PC-3 (cell line): ENCODE measurements at regions not wholly inside any gene's neighbourhood (a gene's known extent, or its start where the extent isn't known, plus 50 kb on each side); places are given as distances from the start of the nearest gene placed in this dataset.

Experiments used
- EZH2phosphoT487 ChIP-seq: fragments of 300-600 bp; sonication (generic); IDR thresholded peaks from 2 replicates; pipeline ENCODE4 v1.6.1; 2018; ENCODE audit warnings: mild to moderate bottlenecking, antibody characterized with exemption, low read length, borderline replicate concordance
- TF ChIP-seq, protein P1 (sequence below): fragments of 300-600 bp; sonication (generic); conservative IDR thresholded peaks from 2 replicates; pipeline ENCODE4 v1.5.1; 2017; ENCODE audit warnings: antibody characterized with exemption, low read depth, mild to moderate bottlenecking, low read length

DNA sequence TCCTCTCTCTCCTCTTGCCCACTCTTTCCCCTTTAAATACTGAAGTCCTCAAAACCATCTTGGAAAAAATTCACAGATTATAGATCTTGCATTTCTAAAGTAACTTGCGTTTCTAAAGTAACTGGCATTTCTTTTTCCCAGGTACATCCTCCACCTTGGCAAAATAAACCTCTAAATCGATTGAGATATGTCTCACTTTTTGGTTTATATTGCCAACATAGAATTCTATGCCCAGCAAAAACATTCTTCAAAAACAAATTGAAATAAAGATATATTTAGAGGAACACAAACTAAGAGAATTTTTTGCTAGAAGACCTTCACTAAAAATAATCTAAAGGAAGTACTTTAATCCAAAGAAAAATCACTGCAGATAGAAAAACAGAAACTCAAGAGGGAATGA, 122.5 kb upstream of the RBMS1 start:
- TF ChIP-seq, protein P1, sequence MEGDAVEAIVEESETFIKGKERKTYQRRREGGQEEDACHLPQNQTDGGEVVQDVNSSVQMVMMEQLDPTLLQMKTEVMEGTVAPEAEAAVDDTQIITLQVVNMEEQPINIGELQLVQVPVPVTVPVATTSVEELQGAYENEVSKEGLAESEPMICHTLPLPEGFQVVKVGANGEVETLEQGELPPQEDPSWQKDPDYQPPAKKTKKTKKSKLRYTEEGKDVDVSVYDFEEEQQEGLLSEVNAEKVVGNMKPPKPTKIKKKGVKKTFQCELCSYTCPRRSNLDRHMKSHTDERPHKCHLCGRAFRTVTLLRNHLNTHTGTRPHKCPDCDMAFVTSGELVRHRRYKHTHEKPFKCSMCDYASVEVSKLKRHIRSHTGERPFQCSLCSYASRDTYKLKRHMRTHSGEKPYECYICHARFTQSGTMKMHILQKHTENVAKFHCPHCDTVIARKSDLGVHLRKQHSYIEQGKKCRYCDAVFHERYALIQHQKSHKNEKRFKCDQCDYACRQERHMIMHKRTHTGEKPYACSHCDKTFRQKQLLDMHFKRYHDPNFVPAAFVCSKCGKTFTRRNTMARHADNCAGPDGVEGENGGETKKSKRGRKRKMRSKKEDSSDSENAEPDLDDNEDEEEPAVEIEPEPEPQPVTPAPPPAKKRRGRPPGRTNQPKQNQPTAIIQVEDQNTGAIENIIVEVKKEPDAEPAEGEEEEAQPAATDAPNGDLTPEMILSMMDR, result no peak
- no peak for TF ChIP-seq EZH2phosphoT487
